GM23248 (cell line): ENCODE measurements at regions not wholly inside any gene's neighbourhood (a gene's known extent, or its start where the extent isn't known, plus 50 kb on each side); places are given as distances from the start of the nearest gene placed in this dataset.
A peak's percentile ranks its signal among the peaks of the same experiment; 100 is the strongest.

Source experiments
- DNase-seq: peaks from one replicate; pipeline ENCODE4 v3.0.0-alpha.2; 2015
- H2AFZ ChIP-seq: fragments of 200-600 bp; sonication (generic); 2 replicates; pipeline ENCODE4 v1.6.1; 2016; ENCODE audit warnings: antibody characterized with exemption
- H3F3A ChIP-seq: fragments of 200-600 bp; sonication (generic); 2 replicates; pipeline ENCODE4 v1.6.1; 2016; ENCODE audit warnings: mild to moderate bottlenecking, antibody characterized with exemption, mixed run types; ENCODE audit not compliant: insufficient read depth
- H3K27ac ChIP-seq: fragments of 200-600 bp; sonication (generic); 2 replicates; pipeline ENCODE4 v1.5.1; 2016; ENCODE audit warnings: mild to moderate bottlenecking
- H3K27me3 ChIP-seq: fragments of 200-600 bp; sonication (generic); replicated peaks from 2 replicates; pipeline ENCODE4 v1.6.1; 2016; ENCODE audit warnings: mild to moderate bottlenecking; ENCODE audit not compliant: insufficient read depth
- H3K36me3 ChIP-seq: fragments of 200-600 bp; sonication (generic); 2 replicates; pipeline ENCODE4 v1.6.1; 2016; ENCODE audit warnings: low read depth, mild to moderate bottlenecking
- H3K4me1 ChIP-seq: fragments of 200-600 bp; sonication (generic); 2 replicates; pipeline ENCODE4 v1.6.1; 2016; ENCODE audit warnings: mild to moderate bottlenecking; ENCODE audit not compliant: insufficient read depth
- H3K4me2 ChIP-seq: fragments of 200-600 bp; sonication (generic); one replicate; pipeline ENCODE4 v1.6.1; 2016; ENCODE audit warnings: mild to moderate bottlenecking; ENCODE audit not compliant: unreplicated experiment
- H3K4me3 ChIP-seq: fragments of 200-600 bp; sonication (generic); 2 replicates; pipeline ENCODE4 v1.5.1; 2016; ENCODE audit warnings: mild to moderate bottlenecking
- H3K79me2 ChIP-seq: fragments of 200-600 bp; sonication (generic); 2 replicates; pipeline ENCODE4 v1.6.1; 2016; ENCODE audit warnings: mild to moderate bottlenecking; ENCODE audit not compliant: insufficient read depth
- H3K9ac ChIP-seq: fragments of 200-600 bp; sonication (generic); 2 replicates; pipeline ENCODE4 v1.6.1; 2016; ENCODE audit warnings: mild to moderate bottlenecking
- H3K9me2 ChIP-seq: fragments of 200-600 bp; sonication (generic); 2 replicates; pipeline ENCODE4 v1.6.1; 2016; ENCODE audit warnings: mixed run types, mild to moderate bottlenecking, moderate library complexity; ENCODE audit not compliant: insufficient read depth
- H3K9me3 ChIP-seq: fragments of 200-600 bp; sonication (generic); one replicate; pipeline ENCODE4 v1.6.1; 2017; ENCODE audit warnings: low read depth
- H4K20me1 ChIP-seq: fragments of 200-600 bp; sonication (generic); 2 replicates; pipeline ENCODE4 v1.6.0; 2016; ENCODE audit not compliant: insufficient read depth
- EZH2 ChIP-seq: fragments of 200-600 bp; sonication (generic); IDR thresholded peaks from 2 replicates; pipeline ENCODE4 v1.6.1; 2018; ENCODE audit warnings: antibody characterized with exemption, mild to moderate bottlenecking; ENCODE audit not compliant: insufficient read depth, poor library complexity, severe bottlenecking
- EZH2phosphoT487 ChIP-seq: fragments of 200-600 bp; sonication (generic); IDR thresholded peaks from 2 replicates; pipeline ENCODE4 v1.6.1; 2018; ENCODE audit warnings: antibody characterized with exemption, moderate library complexity, mild to moderate bottlenecking, low read depth; ENCODE audit not compliant: insufficient read depth
- WGBS, 2 experiments: methylation state at CpG; one replicate each; pipeline ENCODE4 v1.1.6; 2015 to 2017; ENCODE audit warnings: low lambda C conversion rate in 2 of 2, low coverage in 1 of 2; ENCODE audit errors: missing lambda C conversion rate in 2 of 2; 5-methylcytosine and 5-hydroxymethylcytosine counted together
- in situ Hi-C: fragments of 300-500 bp; cut with MboI; formaldehyde crosslinking; loops from 2 replicates; pipeline ENCODE4 v1.15.0; 2020

GRCh38 chr1:185551008-185551407 is 183.2 kb upstream of the HMCN1 start:
- no peak overlapping the region for H2AFZ ChIP-seq
- no peak for DNase-seq
- no peak overlapping the region for H3K27ac ChIP-seq
- H3K9ac ChIP-seq = no peak overlapping the region
- no peaks in the 10 kb centered on the region for H3K4me1 ChIP-seq
- H4K20me1 ChIP-seq = no peaks in the 10 kb centered on the region
- no peaks in the 10 kb centered on the region for H3K9me2 ChIP-seq
- no peaks in the 10 kb centered on the region for H3K36me3 ChIP-seq
- H3K27me3 ChIP-seq = no peaks in the 10 kb centered on the region
- H3K4me2 ChIP-seq = no peak overlapping the region
- H3K4me3 ChIP-seq = no peak overlapping the region
- no peaks in the 10 kb centered on the region for H3K79me2 ChIP-seq
- no peak for TF ChIP-seq EZH2
- no peak for TF ChIP-seq EZH2phosphoT487
- no peaks in the 10 kb centered on the region for H3F3A ChIP-seq
- H3K9me3 ChIP-seq = no peaks in the 10 kb centered on the region
- in situ Hi-C loops = no loop called here
- 32 to 35% methylated on average over 2 of the region's 2 CpGs for WGBS, 2 experiments

DNA sequence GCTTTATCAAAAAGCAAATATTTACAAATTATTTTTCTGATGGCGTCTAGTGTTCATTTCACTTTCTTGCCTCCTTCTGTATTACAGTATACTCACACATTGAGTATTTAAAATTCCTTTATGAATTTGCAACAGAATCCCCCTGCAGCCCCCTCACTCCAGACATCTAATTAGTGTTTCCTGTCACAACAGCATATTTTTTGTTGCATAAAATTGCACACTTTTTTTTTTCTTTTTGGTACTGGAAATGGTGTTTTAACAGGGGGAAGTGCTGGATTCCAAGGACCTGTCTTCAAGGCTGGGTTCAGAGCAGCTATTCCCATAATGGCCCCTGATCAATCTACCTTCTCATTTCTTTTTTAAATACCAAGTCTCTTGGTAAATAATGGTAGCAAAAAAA is 184.3 kb upstream of the HMCN1 start:
- Histone ChIP-seq H3K4me3 (no peak overlapping the region), H3K79me2 (no peaks in the 10 kb centered on the region), H2AFZ (no peak overlapping the region), H3K9me2 (no peaks in the 10 kb centered on the region), H3K4me2 (no peak overlapping the region), H3F3A (no peaks in the 10 kb centered on the region), H3K9me3 (no peaks in the 10 kb centered on the region), H3K36me3 (no peaks in the 10 kb centered on the region), H3K27me3 (no peaks in the 10 kb centered on the region), H4K20me1 (no peaks in the 10 kb centered on the region), H3K27ac (no peak overlapping the region), H3K4me1 (no peaks in the 10 kb centered on the region), H3K9ac (no peak overlapping the region)
- no peak for TF ChIP-seq EZH2phosphoT487
- TF ChIP-seq EZH2 = no peak
- in situ Hi-C loops = no loop called here
- 97 to 100% methylated on average over 1 of the region's 1 CpG for WGBS, 2 experiments
- DNase-seq = no peak

DNA sequence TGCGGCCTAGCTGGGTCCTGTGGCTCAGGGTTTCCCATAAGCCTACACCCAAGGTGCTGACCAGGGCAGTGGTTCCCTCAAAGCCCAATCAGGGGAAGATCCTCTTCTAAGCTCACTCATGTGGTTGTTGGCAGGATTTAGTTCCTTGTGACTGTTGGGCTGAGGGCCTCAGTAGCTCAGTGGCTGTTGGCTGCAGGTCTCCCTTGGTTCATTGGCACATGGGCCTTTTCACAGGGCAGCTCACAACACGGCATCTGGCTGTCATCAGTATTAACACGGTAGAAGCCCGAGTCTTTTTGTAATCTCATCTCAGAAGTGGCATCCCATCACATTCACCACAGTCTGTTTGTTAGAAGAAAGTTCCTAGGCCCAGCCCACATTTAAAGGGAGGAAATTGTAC is 188.2 kb upstream of the HMCN1 start:
- in situ Hi-C loops = no loop called here
- Histone ChIP-seq H2AFZ (no peak overlapping the region), H3K36me3 (no peaks in the 10 kb centered on the region), H3K4me1 (peaks cover 14% of the 10 kb centered on the region), H3K9me3 (no peaks in the 10 kb centered on the region), H3K4me3 (no peak overlapping the region), H4K20me1 (no peaks in the 10 kb centered on the region), H3F3A (no peaks in the 10 kb centered on the region), H3K9me2 (no peaks in the 10 kb centered on the region), H3K79me2 (no peaks in the 10 kb centered on the region), H3K27ac (no peak overlapping the region), H3K4me2 (no peak overlapping the region), H3K9ac (no peak overlapping the region), H3K27me3 (no peaks in the 10 kb centered on the region)
- WGBS, 2 experiments = 38 to 44% methylated on average over 4 of the region's 4 CpGs
- no peak for DNase-seq
- no peak for TF ChIP-seq EZH2phosphoT487
- no peak for TF ChIP-seq EZH2

GRCh38 chr1:185541871-185542301 is 192.3 kb upstream of the HMCN1 start:
- WGBS, 2 experiments = 39 to 43% methylated on average over 1 of the region's 1 CpG
- Histone ChIP-seq H3K27ac (no peak overlapping the region), H3K27me3 (no peaks in the 10 kb centered on the region), H3F3A (no peaks in the 10 kb centered on the region), H3K9ac (no peak overlapping the region), H3K36me3 (no peaks in the 10 kb centered on the region), H3K79me2 (no peaks in the 10 kb centered on the region), H2AFZ (peak overlapping the region; percentile 40), H4K20me1 (no peaks in the 10 kb centered on the region), H3K9me3 (no peaks in the 10 kb centered on the region), H3K4me2 (no peak overlapping the region), H3K4me3 (no peak overlapping the region), H3K9me2 (0 out of 2 replicates have a peak, but pooled peaks cover 6% of the 10 kb centered on the region), H3K4me1 (peaks cover 14% of the 10 kb centered on the region)
- in situ Hi-C loops = no loop called here
- TF ChIP-seq EZH2 (no peak), EZH2phosphoT487 (no peak)
- peak; percentile 40 for DNase-seq

- in situ Hi-C loops = no loop called here
- H3F3A ChIP-seq = no peaks in the 10 kb centered on the region
- H3K27me3 ChIP-seq = no peaks in the 10 kb centered on the region
- no peaks in the 10 kb centered on the region for H3K36me3 ChIP-seq
- H3K4me1 ChIP-seq = peaks cover 14% of the 10 kb centered on the region
- H3K9me3 ChIP-seq = no peaks in the 10 kb centered on the region
- no peak overlapping the region for H3K4me2 ChIP-seq
- 93 to 95% methylated on average over 5 of the region's 5 CpGs for WGBS, 2 experiments
- H3K9me2 ChIP-seq = 0 out of 2 replicates have a peak, but pooled peaks cover 6% of the 10 kb centered on the region
- no peak overlapping the region for H3K9ac ChIP-seq
- H3K79me2 ChIP-seq = no peaks in the 10 kb centered on the region
- no peak overlapping the region for H3K4me3 ChIP-seq
- TF ChIP-seq EZH2phosphoT487 (no peak), EZH2 (no peak)
- no peak for DNase-seq
- H2AFZ ChIP-seq = no peak overlapping the region
- H3K27ac ChIP-seq = no peak overlapping the region
- H4K20me1 ChIP-seq = no peaks in the 10 kb centered on the region
These were observed 193.9 kb upstream of the HMCN1 start for GRCh38 chr1:185540295-185540694.
